GM12878 (cell line): ENCODE measurements at regions not wholly inside any gene's neighbourhood (a gene's known extent, or its start where the extent isn't known, plus 50 kb on each side); places are given as distances from the start of the nearest gene placed in this dataset.

Experiments used
- ATAC-seq: fragments of 200-7000 bp; cut with Tn5 transposase; 3 replicates; pipeline ENCODE4 v1.9.1; 2020; ENCODE audit warnings: mild to moderate bottlenecking, moderate library complexity
- BruUV-seq: library from RNA; stranded (reverse); fragments of 400-500 nt; replicated peaks from 2 replicates; lab custom pipeline; 2021; lab: Mats Ljungman, UMichigan
- CTCF ChIA-PET: fragments of 300-600 bp; sonication (Branson Sonifier 250); formaldehyde crosslinking; extraction: SDS; loops from one replicate; lab custom pipeline; 2021; ENCODE audit warnings: inconsistent platforms; lab: Yijun Ruan, JAX
- POLR2A ChIA-PET: fragments of 350-600 bp; formaldehyde crosslinking; extraction: SDS; loops from one replicate; lab custom pipeline; 2021; ENCODE audit warnings: inconsistent platforms; lab: Charles Lee
- RAD21 ChIA-PET: fragments of 300-600 bp; sonication (Branson Sonifier 250); formaldehyde crosslinking; loops from one replicate; lab custom pipeline; 2023; ENCODE audit warnings: antibody characterized with exemption; ENCODE audit not compliant: unreplicated experiment; lab: Charles Lee
- SMC1A ChIA-PET: fragments of 300-600 bp; sonication (Branson Sonifier 250); formaldehyde crosslinking; loops from one replicate; lab custom pipeline; 2023; ENCODE audit not compliant: unreplicated experiment, uncharacterized antibody; lab: Charles Lee
- DNase-seq: peaks from one replicate; pipeline ENCODE4 v3.0.0-alpha.2; 2011; ENCODE audit warnings: low read depth, low spot score
- FAIRE-seq: peaks from 3 replicates; lab custom pipeline; 2011; peaks lifted over from hg19 to GRCh38; lab: Jason Lieb, UNC
- H2AFZ ChIP-seq: 2 replicates; pipeline ENCODE4 v1.6.0; 2011; ENCODE audit warnings: low read depth, low read length, control low read depth; ENCODE audit not compliant: control insufficient read depth
- H3K27ac ChIP-seq: 2 replicates; pipeline ENCODE4 v1.5.1; 2011; ENCODE audit warnings: control low read depth; ENCODE audit not compliant: control insufficient read depth, insufficient read depth
- H3K27me3 ChIP-seq, 2 experiments: replicated peaks in 1 of 2; 2 replicates each; pipeline versions ENCODE4 v1.6.0 to v1.6.1; 2011; ENCODE audit warnings: low read length in 1 of 2; ENCODE audit not compliant: control insufficient read depth in 2 of 2, insufficient read depth in 2 of 2
- H3K36me3 ChIP-seq, 2 experiments: 2 replicates each; pipeline ENCODE4 v1.5.1; 2011; ENCODE audit warnings: low read length in 1 of 2; ENCODE audit not compliant: control insufficient read depth in 2 of 2, insufficient read depth in 2 of 2
- H3K4me1 ChIP-seq: 2 replicates; pipeline ENCODE4 v1.6.1; 2011; ENCODE audit warnings: mild to moderate bottlenecking, low read length, moderate library complexity, mixed read lengths; ENCODE audit not compliant: control insufficient read depth, insufficient read depth
- H3K4me2 ChIP-seq: 2 replicates; pipeline ENCODE4 v1.6.0; 2011; ENCODE audit warnings: control low read depth; ENCODE audit not compliant: control insufficient read depth, insufficient read depth
- H3K4me3 ChIP-seq: fragments of 200-600 bp; sonication (generic); 2 replicates; pipeline ENCODE4 v1.5.1; 2016
- H3K79me2 ChIP-seq: 2 replicates; pipeline ENCODE4 v1.6.0; 2011; ENCODE audit warnings: low read length; ENCODE audit not compliant: control insufficient read depth, insufficient read depth
- H3K9ac ChIP-seq: 2 replicates; pipeline ENCODE4 v1.8.0; 2011; ENCODE audit warnings: low read length, control low read depth, mixed read lengths; ENCODE audit not compliant: control insufficient read depth, insufficient read depth
- H3K9me3 ChIP-seq: replicated peaks from 3 replicates; pipeline ENCODE4 v1.5.1; 2011; ENCODE audit warnings: mild to moderate bottlenecking, low read length; ENCODE audit not compliant: control insufficient read depth, insufficient read depth
- H4K20me1 ChIP-seq: 2 replicates; pipeline ENCODE4 v1.6.0; 2011; ENCODE audit not compliant: control insufficient read depth, insufficient read depth
- CHD1 ChIP-seq: IDR thresholded peaks from 2 replicates; pipeline ENCODE4 v1.6.1; 2012; ENCODE audit warnings: low read depth, low read length, improper control_type of control experiment
- DPF2 ChIP-seq: fragments of 450-650 bp; IDR thresholded peaks from 2 replicates; pipeline ENCODE4 v1.6.1; 2017; ENCODE audit warnings: mild to moderate bottlenecking
- EP300 ChIP-seq, 2 experiments: fragments of 150-350 bp in 1 of 2; IDR thresholded peaks; 2 replicates each; pipeline ENCODE4 v1.6.1; 2011 to 2012; ENCODE audit warnings: low read depth in 2 of 2, low read length in 2 of 2, borderline replicate concordance in 1 of 2, improper control_type of control experiment in 1 of 2, inconsistent platforms in 1 of 2; ENCODE audit not compliant: control insufficient read depth in 1 of 2
- HDAC2 ChIP-seq: fragments of 200-600 bp; sonication (generic); IDR thresholded peaks from 2 replicates; pipeline ENCODE4 v1.6.1; 2017
- IKZF2 ChIP-seq, 2 experiments: fragments of 450-650 bp; IDR thresholded peaks; 2 replicates each; pipeline ENCODE4 v1.6.1; 2017; ENCODE audit warnings: mild to moderate bottlenecking in 2 of 2, moderate library complexity in 2 of 2
- IRF4 ChIP-seq: IDR thresholded peaks from 2 replicates; pipeline ENCODE4 v1.6.1; 2011; ENCODE audit warnings: low read depth, low read length
- KLF5 ChIP-seq: fragments of 450-650 bp; IDR thresholded peaks from 2 replicates; pipeline ENCODE4 v1.6.1; 2014; ENCODE audit warnings: mild to moderate bottlenecking; ENCODE audit not compliant: partially characterized antibody
- MTA3 ChIP-seq: IDR thresholded peaks from 2 replicates; pipeline ENCODE4 v1.6.1; 2012; ENCODE audit warnings: low read length, inconsistent platforms, borderline replicate concordance
- MYB ChIP-seq: fragments of 150-350 bp; IDR thresholded peaks from 2 replicates; pipeline ENCODE4 v1.6.1; 2014; ENCODE audit warnings: mild to moderate bottlenecking, low read depth, low read length, borderline replicate concordance
- POLR2AphosphoS5 ChIP-seq: IDR thresholded peaks from 2 replicates; pipeline ENCODE4 v1.6.1; 2011; ENCODE audit warnings: mild to moderate bottlenecking, low read length, inconsistent platforms
- ZSCAN29 ChIP-seq: fragments of 450-650 bp; IDR thresholded peaks from 2 replicates; pipeline ENCODE4 v1.6.1; 2017; ENCODE audit warnings: mild to moderate bottlenecking, moderate library complexity
- WGBS: methylation state at CpG from one replicate; pipeline ENCODE4 v1.1.6; 2016; ENCODE audit warnings: low lambda C conversion rate; ENCODE audit not compliant: insufficient replicate concordance, insufficient coverage; ENCODE audit errors: missing lambda C conversion rate; 5-methylcytosine and 5-hydroxymethylcytosine counted together
- in situ Hi-C: fragments of 300-500 bp; cut with MboI; formaldehyde crosslinking; loops from 9 replicates; pipeline ENCODE4 v1.14.3; 2018; ENCODE audit warnings: mixed read lengths
- intact Hi-C: fragments of 100-400 bp; cut with micrococcal nuclease; formaldehyde crosslinking; loops from one replicate; pipeline ENCODE4 v1.14.2; 2022; ENCODE audit not compliant: unreplicated experiment
- TF ChIP-seq, protein P1 (sequence below): IDR thresholded peaks from 2 replicates; pipeline ENCODE4 v1.6.1; 2011; ENCODE audit warnings: borderline replicate concordance, low read depth, mild to moderate bottlenecking, moderate library complexity, low read length; ENCODE audit not compliant: insufficient read depth, poor library complexity, severe bottlenecking

- RAD21 ChIA-PET = interaction anchor here (0.6 kb wide), 1 partner anchor 66 kb away, joined by 3 read pairs; no protein-coding TSS in a partner anchor
- no peak overlapping the region for H3K4me3 ChIP-seq
- no peaks in the 10 kb centered on the region for H3K79me2 ChIP-seq
- no peak overlapping the region for H3K9ac ChIP-seq
- intact Hi-C loops = loop anchor here (10.0 kb wide), 1 partner anchor 57 kb away; no protein-coding TSS in a partner anchor
- in situ Hi-C loops = loop anchor here (10.0 kb wide), 1 partner anchor 647 kb away; no protein-coding TSS in a partner anchor
- WGBS = 45% methylated on average over 5 of the region's 5 CpGs
- H3K36me3 ChIP-seq = no peaks in the 10 kb centered on the region
- SMC1A ChIA-PET = no interaction called here
- no peaks in the 10 kb centered on the region for H3K27me3 ChIP-seq
- DNase-seq (no peak), ATAC-seq (no peak), FAIRE-seq (no peak)
- POLR2A ChIA-PET = no interaction called here
- no peak overlapping the region for H2AFZ ChIP-seq
- no peaks in the 10 kb centered on the region for H3K9me3 ChIP-seq
- CTCF ChIA-PET = interaction anchor here (0.8 to 1.7 kb wide), 3 partner anchors 10 to 156 kb away, joined by 3 to 5 read pairs (median 4); no protein-coding TSS in a partner anchor
- no peak overlapping the region for H3K4me2 ChIP-seq
- no peak overlapping the region for H3K27ac ChIP-seq
- no peaks in the 10 kb centered on the region for H4K20me1 ChIP-seq
- no TSS peak for BruUV-seq
- TF ChIP-seq EP300 (IDR thresholded peaks at IDR 0.05; ENCODE audit: borderline replicate concordance in 1 of 2, control insufficient read depth in 1 of 2, low read depth in 2 of 2, low read length in 2 of 2) (no peak), HDAC2 (no peak), ZSCAN29 (no peak), MTA3 (no peak), KLF5 (no peak), POLR2AphosphoS5 (no peak), CHD1 (no peak), DPF2 (no peak), IRF4 (no peak), MYB (no peak), IKZF2 (IDR thresholded peaks at IDR 0.05) (no peak)
- TF ChIP-seq, protein P1, sequence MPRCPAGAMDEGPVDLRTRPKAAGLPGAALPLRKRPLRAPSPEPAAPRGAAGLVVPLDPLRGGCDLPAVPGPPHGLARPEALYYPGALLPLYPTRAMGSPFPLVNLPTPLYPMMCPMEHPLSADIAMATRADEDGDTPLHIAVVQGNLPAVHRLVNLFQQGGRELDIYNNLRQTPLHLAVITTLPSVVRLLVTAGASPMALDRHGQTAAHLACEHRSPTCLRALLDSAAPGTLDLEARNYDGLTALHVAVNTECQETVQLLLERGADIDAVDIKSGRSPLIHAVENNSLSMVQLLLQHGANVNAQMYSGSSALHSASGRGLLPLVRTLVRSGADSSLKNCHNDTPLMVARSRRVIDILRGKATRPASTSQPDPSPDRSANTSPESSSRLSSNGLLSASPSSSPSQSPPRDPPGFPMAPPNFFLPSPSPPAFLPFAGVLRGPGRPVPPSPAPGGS = no peak
- no peaks in the 10 kb centered on the region for H3K4me1 ChIP-seq
Observed at GRCh38 chr15:99911816-99912215, 178.6 kb upstream of the LYSMD4 start.
